GM18951 (cell line): ENCODE measurements at regions not wholly inside any gene's neighbourhood (a gene's known extent, or its start where the extent isn't known, plus 50 kb on each side); places are given as distances from the start of the nearest gene placed in this dataset.
"Not testable (repeated sequence)": the region's sequence is repeated elsewhere in the genome, so short reads cannot be mapped to it uniquely, and the experiment has no call there.

ENCODE experiments used
- POLR2A ChIP-seq: IDR thresholded peaks from 4 replicates; pipeline ENCODE4 v1.6.1; 2011; ENCODE audit warnings: mild to moderate bottlenecking; ENCODE audit not compliant: insufficient read length, insufficient read depth; ENCODE audit errors: extremely low read depth
- in situ Hi-C: fragments of 300-500 bp; cut with MboI; formaldehyde crosslinking; loops from one replicate; pipeline ENCODE4 v1.12.0; 2022; ENCODE audit warnings: low sequenced_read_pairs, mixed read lengths, inconsistent platforms; ENCODE audit not compliant: unreplicated experiment

- in situ Hi-C loops: not testable (repeated sequence)
These were observed 138.7 kb upstream of the GOLGA6L6 start for GRCh38 chr15:20680257-20680815.

GRCh38 chr15:20672470-20672869, 130.9 kb upstream of the GOLGA6L6 start:
- in situ Hi-C loops: loop anchor here (25.0 kb wide), 1 partner anchor 610 kb away; no protein-coding TSS in a partner anchor
- TF ChIP-seq POLR2A: no peak

GRCh38 chr15:20671675-20672074, 130.1 kb upstream of the GOLGA6L6 start:
- in situ Hi-C loops: loop anchor here (25.0 kb wide), 1 partner anchor 609 kb away; no protein-coding TSS in a partner anchor

GRCh38 chr15:20666410-20666809, 124.8 kb upstream of the GOLGA6L6 start:
- in situ Hi-C loops: loop anchor here (10.0 to 25.0 kb wide), 2 partner anchors 598 to 604 kb away; no protein-coding TSS in a partner anchor

More at GRCh38 chr15:20671675-20672074, 130.1 kb upstream of the GOLGA6L6 start:
- no peak for TF ChIP-seq POLR2A

GRCh38 chr15:20665653-20666052, 124.1 kb upstream of the GOLGA6L6 start:
- no peak for TF ChIP-seq POLR2A
- in situ Hi-C loops: loop anchor here (10.0 to 25.0 kb wide), 2 partner anchors 599 to 603 kb away; no protein-coding TSS in a partner anchor

GRCh38 chr15:20659265-20659664, 117.7 kb upstream of the GOLGA6L6 start:
- TF ChIP-seq POLR2A: no peak
- in situ Hi-C loops: loop anchor here (25.0 kb wide), 1 partner anchor 597 kb away; no protein-coding TSS in a partner anchor

GRCh38 chr15:20658024-20658423, 116.4 kb upstream of the GOLGA6L6 start:
- in situ Hi-C loops: loop anchor here (25.0 kb wide), 1 partner anchor 596 kb away; no protein-coding TSS in a partner anchor
- no peak for TF ChIP-seq POLR2A

- in situ Hi-C loops: loop anchor here (25.0 kb wide), 1 partner anchor 595 kb away; no protein-coding TSS in a partner anchor
- TF ChIP-seq POLR2A: no peak
These were observed 115.5 kb upstream of the GOLGA6L6 start for GRCh38 chr15:20657084-20657483.

GRCh38 chr15:20652914-20653313, 111.3 kb upstream of the GOLGA6L6 start:
- in situ Hi-C loops: loop anchor here (25.0 kb wide), 1 partner anchor 591 kb away; no protein-coding TSS in a partner anchor
- no peak for TF ChIP-seq POLR2A

GRCh38 chr15:20648402-20648975, 106.9 kb upstream of the GOLGA6L6 start:
- in situ Hi-C loops: loop anchor here (10.0 kb wide), 1 partner anchor 1716 kb away; no protein-coding TSS in a partner anchor

- TF ChIP-seq POLR2A: no peak
- in situ Hi-C loops: loop anchor here (10.0 kb wide), 1 partner anchor 1718 kb away; no protein-coding TSS in a partner anchor
These were observed 105.0 kb upstream of the GOLGA6L6 start for GRCh38 chr15:20646529-20647142.

- no peak for TF ChIP-seq POLR2A
- in situ Hi-C loops: loop anchor here (10.0 kb wide), 1 partner anchor 1719 kb away; no protein-coding TSS in a partner anchor
These were observed 104.4 kb upstream of the GOLGA6L6 start for GRCh38 chr15:20645956-20646355.

GRCh38 chr15:20644896-20645295, 103.3 kb upstream of the GOLGA6L6 start:
- TF ChIP-seq POLR2A: no peak
- in situ Hi-C loops: loop anchor here (10.0 kb wide), 1 partner anchor 1720 kb away; no protein-coding TSS in a partner anchor

- TF ChIP-seq POLR2A: no peak
- in situ Hi-C loops: loop anchor here (10.0 kb wide), 1 partner anchor 1721 kb away; no protein-coding TSS in a partner anchor
These were observed 102.3 kb upstream of the GOLGA6L6 start for GRCh38 chr15:20643829-20644425.
